ENCODE measurements at regions not wholly inside any gene's neighbourhood (a gene's known extent, or its start where the extent isn't known, plus 50 kb on each side); places are given as distances from the start of the nearest gene placed in this dataset.

- Histone ChIP-seq H2BK120ac (ENCODE audit: low read depth, low read length) (no peak overlapping the region), H2BK5ac (ENCODE audit: low read depth, low read length, poor library complexity, severe bottlenecking) (no peak overlapping the region), H4K20me1 (ENCODE audit: insufficient read depth, low read length) (no peaks in the 10 kb centered on the region), H3K27me3 (ENCODE audit: control insufficient read depth, insufficient read depth, low read length) (no peaks in the 10 kb centered on the region), H2BK20ac (ENCODE audit: low read depth, low read length) (no peak overlapping the region), H3K56ac (ENCODE audit: extremely low read depth, insufficient read depth, low read length) (no peak overlapping the region), H2AK9ac (replicated peaks; ENCODE audit: low read depth, low read length, poor library complexity) (no peak overlapping the region), H3K27ac (ENCODE audit: insufficient read depth, low read length) (no peak overlapping the region), H3K4me3 (ENCODE audit: insufficient read depth, low read depth, low read length) (no peak overlapping the region), H4K5ac (ENCODE audit: low read depth, low read length) (no peak overlapping the region), H2BK15ac (ENCODE audit: low read depth, low read length) (no peak overlapping the region), H3K23ac (ENCODE audit: low read depth, low read length) (no peak overlapping the region), H3K9ac (ENCODE audit: low read depth, low read length) (no peak overlapping the region), H2AK5ac (ENCODE audit: low read depth, low read length) (no peak overlapping the region), H4K8ac (ENCODE audit: low read depth in 2 of 2, low read length in 2 of 2) (no peak overlapping the region), H3K79me1 (ENCODE audit: low read depth in 1 of 2, low read length in 2 of 2) (no peaks in the 10 kb centered on the region), H3K4ac (ENCODE audit: low read depth, low read length) (no peak overlapping the region), H4K91ac (ENCODE audit: insufficient read depth, low read depth, low read length) (no peak overlapping the region), H3K9me3 (ENCODE audit: control insufficient read depth, insufficient read depth, low read length) (peaks cover 6% of the 10 kb centered on the region), H3K14ac (replicated peaks; ENCODE audit: low read depth, low read length) (no peak overlapping the region), H3K18ac (ENCODE audit: low read depth, low read length) (no peak overlapping the region), H3K4me2 (ENCODE audit: low read depth, low read length) (no peak overlapping the region), H2AFZ (replicated peaks; ENCODE audit: low read length, poor library complexity) (no peak overlapping the region), H3K9me1 (ENCODE audit: insufficient read depth, low read length) (no peaks in the 10 kb centered on the region), H3K36me3 (ENCODE audit: control insufficient read depth, insufficient read depth, low read length) (no peaks in the 10 kb centered on the region), H3K4me1 (ENCODE audit: control insufficient read depth, insufficient read depth, low read length) (no peaks in the 10 kb centered on the region)
- TF ChIP-seq FOS (IDR thresholded peaks at IDR 0.05; ENCODE audit: low read depth, low read length) (no peak), SMC3 (IDR thresholded peaks at IDR 0.05; ENCODE audit: low read depth, low read length) (no peak), BHLHE40 (IDR thresholded peaks at IDR 0.05; ENCODE audit: low read depth, low read length) (no peak), CTCF (conservative IDR thresholded peaks at IDR 0.05; ENCODE audit: low read depth, low read length) (no peak), USF2 (IDR thresholded peaks at IDR 0.05; ENCODE audit: low read depth, low read length) (no peak), MXI1 (IDR thresholded peaks at IDR 0.05; ENCODE audit: borderline replicate concordance, low read depth, low read length) (no peak), POLR2A (IDR thresholded peaks at IDR 0.05; ENCODE audit: low read depth, low read length) (no peak), RCOR1 (IDR thresholded peaks at IDR 0.05; ENCODE audit: insufficient replicate concordance, low read length) (no peak), RAD21 (IDR thresholded peaks at IDR 0.05; ENCODE audit: low read length) (no peak), MAFK (IDR thresholded peaks at IDR 0.05; ENCODE audit: low read depth, low read length) (no peak), ELK1 (IDR thresholded peaks at IDR 0.05; ENCODE audit: borderline replicate concordance, low read depth, low read length) (no peak), RFX5 (IDR thresholded peaks at IDR 0.05; ENCODE audit: low read depth, low read length) (no peak), NFE2L2 (IDR thresholded peaks at IDR 0.05; ENCODE audit: low read depth, low read length) (no peak), MAZ (IDR thresholded peaks at IDR 0.05; ENCODE audit: borderline replicate concordance, low read depth, low read length) (no peak)
- DNase-seq, result no peak
- intact Hi-C loops (cut with micrococcal nuclease), result no loop called here
- ChIA-PET CTCF (interaction anchor here (1.1 to 1.6 kb wide), 2 partner anchors 10 to 41 kb away, joined by 3 to 4 read pairs; no protein-coding TSS in a partner anchor), POLR2A (ENCODE audit: unreplicated experiment) (no interaction called here)
- no CpG with 5 or more reads among the region's 8 CpGs for WGBS, 2 experiments (ENCODE audit: extremely low coverage in 2 of 2, insufficient read length in 1 of 2)
- ATAC-seq (ENCODE audit: low read depth), result no peak
- in situ Hi-C loops (cut with MboI; ENCODE audit: low sequenced_read_pairs), result no loop called here
- no TSS peak for BruUV-seq (replicated peaks)
- dilution Hi-C loops (cut with HindIII; ENCODE audit: low sequenced_read_pairs, unreplicated experiment), result no loop called here
Measured at GRCh38 chr1:185585770-185586169, 148.4 kb upstream of the HMCN1 start.

All from IMR-90 (cell line).